Umbilical cord (tissue), 1 donor: ENCODE measurements at regions not wholly inside any gene's neighbourhood (a gene's known extent, or its start where the extent isn't known, plus 50 kb on each side); places are given as distances from the start of the nearest gene placed in this dataset.

Experiments used
- DNase-seq: peaks from one replicate; pipeline ENCODE4 v3.0.0-alpha.2; 2015; ENCODE audit warnings: low spot score

- no peak for DNase-seq
These were observed 51.1 kb downstream of the GARRE1 start for GRCh38 chr19:34305221-34306083.

- DNase-seq, result no peak
These were observed 51.9 kb downstream of the GARRE1 start for GRCh38 chr19:34306213-34306661.

DNA sequence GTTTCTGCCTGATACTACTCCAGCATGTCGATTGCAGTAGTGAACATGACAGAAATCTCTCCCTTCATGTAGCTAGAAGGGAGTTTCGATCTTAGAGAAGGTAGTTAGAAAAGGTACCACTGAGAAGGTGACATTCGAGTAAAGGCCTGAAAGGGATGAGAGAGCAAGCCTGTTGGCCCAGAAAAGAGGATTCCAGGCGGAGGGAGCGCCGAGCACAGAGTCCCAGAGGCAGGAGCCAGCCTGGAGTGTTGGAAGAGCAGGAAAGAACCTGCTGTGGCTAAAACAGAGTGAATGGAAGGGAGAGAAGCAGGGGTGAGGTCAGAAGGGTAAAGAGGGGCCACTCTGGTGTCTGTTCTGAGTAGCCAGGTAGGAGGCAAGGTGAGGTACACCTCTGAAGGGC lies 52.5 kb downstream of the GARRE1 start:
- no peak for DNase-seq

GRCh38 chr19:34308381-34309367 lies 54.3 kb downstream of the GARRE1 start:
- no peak for DNase-seq

- DNase-seq, result no peak
These were observed 55.2 kb downstream of the GARRE1 start for GRCh38 chr19:34309368-34310138.

DNA sequence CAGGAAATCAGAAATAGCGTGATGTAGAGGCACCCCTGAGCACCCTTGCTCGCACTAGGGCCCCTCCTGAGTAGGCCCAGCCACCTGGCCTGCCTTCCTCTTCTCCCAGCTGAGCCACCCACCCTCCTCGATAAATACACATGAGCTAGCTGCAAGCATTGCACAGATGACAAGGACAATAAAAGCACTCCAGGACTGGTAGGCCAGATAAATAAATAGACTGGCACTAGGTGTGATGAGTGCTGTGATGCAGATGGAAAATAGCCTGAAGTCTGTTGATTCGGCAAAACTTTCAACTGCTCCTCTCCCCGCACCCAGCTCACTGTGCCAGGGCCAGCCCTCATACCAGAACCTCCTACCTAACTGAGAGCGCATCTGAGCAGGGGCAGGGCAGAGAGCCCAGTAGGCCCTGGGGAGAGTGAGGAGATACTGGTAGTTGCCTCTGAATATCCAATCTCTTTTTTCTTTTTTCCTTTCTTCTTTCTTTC lies 54.5 kb upstream of the GPI start:
- no peak for DNase-seq

- peak; percentile 22 for DNase-seq
These were observed 51.8 kb upstream of the GPI start for GRCh38 chr19:34313188-34313587.

DNA sequence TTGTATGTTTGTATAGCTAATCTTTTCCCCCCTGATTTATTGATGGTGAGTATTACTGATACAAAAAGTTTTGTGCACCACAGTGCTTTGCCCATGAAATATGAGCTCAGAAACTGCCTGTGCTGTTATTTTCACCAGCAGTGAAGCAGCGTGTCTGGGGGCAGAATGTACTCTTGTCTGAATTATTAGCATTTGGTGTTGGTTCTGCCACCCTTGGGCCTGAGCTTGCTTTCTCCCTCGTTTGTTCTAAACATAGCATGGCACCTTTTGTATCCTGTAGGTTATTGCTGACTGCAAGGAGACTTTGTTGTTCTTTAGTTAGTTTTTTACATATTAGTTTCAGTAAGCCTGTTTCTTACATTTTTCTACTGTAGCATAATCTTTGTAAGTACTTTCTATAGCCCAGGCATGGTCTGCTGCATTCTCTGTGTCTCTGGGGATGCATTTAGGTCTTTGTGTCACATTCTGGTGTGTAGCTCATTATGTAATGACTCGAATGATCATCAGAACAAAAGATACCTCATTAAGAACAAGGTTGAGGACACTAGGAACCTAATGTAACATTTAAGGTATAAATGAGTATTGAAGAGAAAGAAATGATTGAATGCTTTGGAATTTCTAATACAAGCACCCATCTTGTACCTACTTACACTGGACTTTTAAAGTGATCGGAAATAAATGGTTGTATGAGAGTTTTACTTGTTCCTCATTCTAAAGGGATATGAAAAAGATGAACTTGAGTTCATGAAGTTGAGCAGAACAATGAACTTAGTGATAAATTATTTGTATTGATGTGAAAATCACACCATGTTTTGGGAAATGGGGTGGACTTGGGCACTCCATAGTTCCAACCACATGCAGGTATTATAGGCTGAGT lies 50.3 kb upstream of the GPI start:
- no peak for DNase-seq
